ENCODE measurements at regions not wholly inside any gene's neighbourhood (a gene's known extent, or its start where the extent isn't known, plus 50 kb on each side); places are given as distances from the start of the nearest gene placed in this dataset.

- no peak for DNase-seq (ENCODE audit: low read depth)
Observed at GRCh38 chr2:234596696-234597575, 100.1 kb upstream of the ARL4C start.

GRCh38 chr2:234595829-234596228, 98.9 kb upstream of the ARL4C start:
- DNase-seq (ENCODE audit: low read depth): peak; percentile 56

- DNase-seq (ENCODE audit: low read depth): no peak
Observed at GRCh38 chr2:234594715-234595114, 97.8 kb upstream of the ARL4C start.

DNA sequence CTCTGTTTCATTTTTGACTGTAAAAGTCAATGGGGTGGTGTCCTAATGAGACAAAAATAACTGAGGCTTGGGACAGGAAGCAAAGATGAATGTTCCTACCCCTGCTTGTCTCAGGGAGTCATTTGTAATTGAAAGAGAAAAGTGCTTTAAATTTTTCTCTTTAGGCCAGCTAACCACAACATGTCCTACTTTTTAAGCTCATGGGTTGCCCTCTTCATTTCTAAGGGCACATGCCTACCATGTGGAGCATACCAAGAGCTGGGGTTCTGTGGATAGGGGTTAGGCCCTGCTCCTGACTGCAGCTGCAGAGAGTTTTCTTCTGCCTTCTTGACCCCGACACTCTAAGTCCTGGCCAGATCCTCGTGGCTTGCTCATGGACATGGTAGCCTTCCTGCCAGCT, 96.8 kb upstream of the ARL4C start:
- DNase-seq (ENCODE audit: low read depth): no peak

- no peak for DNase-seq (ENCODE audit: low read depth)
Observed at GRCh38 chr2:234592541-234592940, 95.7 kb upstream of the ARL4C start.

GRCh38 chr2:234590076-234590475, 93.2 kb upstream of the ARL4C start:
- DNase-seq (ENCODE audit: low read depth): no peak

- no peak for DNase-seq (ENCODE audit: low read depth)
Observed at GRCh38 chr2:234588054-234588430, 91.2 kb upstream of the ARL4C start.

DNA sequence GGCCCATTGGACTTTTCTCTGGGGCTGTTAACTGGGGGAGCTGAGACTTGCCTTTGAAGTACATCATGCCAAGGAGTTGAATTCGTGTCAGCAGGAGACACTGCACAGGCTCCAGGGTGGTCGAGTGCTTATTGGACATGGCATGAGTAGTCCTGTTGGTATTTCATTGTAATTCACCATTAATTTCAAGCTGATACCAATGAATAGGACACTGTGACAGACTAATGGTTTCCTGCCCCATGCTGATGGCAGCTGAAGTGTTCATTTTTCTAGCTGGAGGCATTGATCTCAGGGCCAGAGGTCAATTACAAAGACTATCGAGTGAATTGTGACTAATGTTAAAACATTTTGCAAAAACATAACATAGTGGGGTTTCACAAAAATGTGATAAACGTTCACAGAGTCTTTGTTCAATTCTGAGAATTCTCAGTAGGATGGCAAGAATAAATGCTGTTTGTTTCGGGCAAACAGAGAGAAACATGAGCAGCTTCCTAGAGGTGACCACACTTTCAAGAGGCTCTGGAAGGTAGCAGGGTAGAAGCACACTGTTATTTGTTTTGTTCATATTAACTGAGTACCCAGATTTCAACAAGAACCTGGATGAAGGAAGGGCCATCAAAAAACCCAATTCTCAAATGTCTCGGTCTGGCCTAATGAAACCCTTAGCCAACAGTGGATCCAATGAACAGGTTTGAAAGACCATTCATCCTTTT, 90.6 kb upstream of the ARL4C start:
- no peak for DNase-seq (ENCODE audit: low read depth)

DNA sequence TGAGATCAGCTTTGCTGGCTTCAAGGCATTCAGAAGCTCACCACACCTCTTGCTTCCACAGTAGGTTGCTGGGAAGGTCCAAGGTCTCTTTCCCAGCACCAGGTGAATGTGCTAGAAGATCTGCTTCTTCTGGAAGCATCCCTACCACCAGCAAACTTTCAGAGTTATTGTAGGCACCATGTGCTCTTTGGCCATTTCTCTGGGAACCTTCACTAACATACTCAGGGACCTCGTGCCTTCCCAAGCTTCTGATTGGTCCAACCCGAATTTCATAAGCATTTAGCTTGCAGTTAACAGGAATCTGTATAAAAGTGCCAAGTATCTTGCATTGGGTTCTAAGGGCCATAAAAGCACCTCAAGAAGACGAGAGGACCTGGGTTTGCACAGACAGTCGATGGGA, 86.5 kb upstream of the ARL4C start:
- no peak for DNase-seq (ENCODE audit: low read depth)

DNA sequence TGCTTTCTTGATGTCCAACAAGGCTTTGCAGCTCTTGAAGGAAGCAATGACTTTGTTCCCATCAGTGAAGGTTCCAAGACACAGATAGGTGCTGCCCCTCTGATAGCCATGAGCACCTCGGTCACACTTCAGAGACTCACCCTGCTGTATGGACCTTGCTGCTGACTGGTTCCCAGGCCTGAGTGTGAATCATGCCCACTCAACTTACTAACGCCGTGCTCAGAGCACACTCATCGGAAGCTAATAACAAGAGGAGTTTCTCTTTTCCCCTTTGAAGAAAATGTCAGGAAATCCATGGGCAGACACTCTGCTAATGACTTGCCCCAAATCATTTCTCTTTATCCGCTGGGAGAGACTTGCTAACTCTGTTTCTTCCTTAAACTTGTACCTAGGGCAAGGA, 83.8 kb upstream of the ARL4C start:
- no peak for DNase-seq (ENCODE audit: low read depth)

DNA sequence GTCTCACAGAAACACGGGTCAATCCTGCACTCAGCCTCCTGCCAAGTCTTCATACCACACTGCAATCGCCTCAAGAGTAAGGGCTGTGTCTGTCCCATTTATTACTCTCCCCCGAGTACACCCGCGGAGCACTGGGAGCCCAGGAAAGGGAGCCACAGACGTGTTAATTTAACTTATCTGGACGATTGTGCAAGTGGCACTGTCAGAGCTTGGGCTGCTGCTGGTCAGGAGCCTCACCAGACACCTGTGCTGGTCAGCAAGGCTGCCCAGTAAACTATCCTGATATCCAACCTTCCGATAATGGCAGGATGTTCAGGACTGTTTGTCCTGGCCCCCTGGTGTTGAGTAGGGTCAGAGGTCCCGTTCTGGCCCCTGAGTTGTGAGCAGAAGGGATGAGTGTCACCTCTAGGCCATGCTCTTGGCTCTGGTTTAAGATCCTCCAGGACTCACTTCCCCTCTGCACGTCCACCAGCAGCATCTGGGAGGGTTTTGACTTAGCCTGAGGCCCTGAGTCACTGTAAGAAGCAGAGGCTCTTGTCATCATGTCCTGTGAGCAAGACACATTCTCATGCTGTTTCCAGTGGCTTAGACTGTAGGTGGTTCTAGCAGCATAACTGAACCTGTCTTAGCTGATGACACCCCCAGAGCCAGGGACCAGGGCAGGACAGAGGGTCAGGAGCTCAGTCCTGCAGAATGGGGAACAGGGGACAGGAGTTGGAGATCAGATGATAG, 82.5 kb upstream of the ARL4C start:
- no peak for DNase-seq (ENCODE audit: low read depth)

DNA sequence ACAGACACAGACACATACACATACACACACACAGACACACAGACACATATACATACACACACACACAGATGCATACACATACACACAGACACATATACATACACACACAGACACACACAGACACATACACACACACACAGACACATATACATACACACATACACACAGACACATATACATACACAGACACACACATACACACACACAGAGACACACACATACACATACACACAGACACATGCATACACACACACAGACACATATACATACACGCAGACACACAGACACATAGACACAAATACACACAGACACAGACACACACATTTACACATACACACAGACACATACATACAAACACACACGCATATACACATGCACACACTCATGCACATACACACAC, 81.5 kb upstream of the ARL4C start:
- no peak for DNase-seq (ENCODE audit: low read depth)

DNA sequence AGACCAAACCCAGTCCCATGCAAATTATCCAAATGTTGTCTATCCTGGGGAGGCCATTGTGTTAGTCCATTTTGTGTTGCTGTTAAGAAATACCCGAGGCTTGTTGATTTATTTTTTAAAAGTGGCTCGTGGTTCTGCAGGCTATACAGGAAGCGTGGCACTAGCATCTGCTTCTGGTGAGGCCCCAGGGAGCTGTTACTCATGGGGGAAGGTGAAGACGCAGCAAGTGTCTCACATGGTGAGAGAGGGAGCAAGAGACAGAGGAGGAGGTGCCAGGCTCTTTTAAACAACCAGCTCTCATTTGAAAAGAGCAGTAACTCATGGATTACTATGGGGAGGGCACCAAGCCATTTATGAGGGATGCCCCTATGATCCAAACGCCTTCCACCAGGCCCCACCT, 80.3 kb upstream of the ARL4C start:
- no peak for DNase-seq (ENCODE audit: low read depth)

DNA sequence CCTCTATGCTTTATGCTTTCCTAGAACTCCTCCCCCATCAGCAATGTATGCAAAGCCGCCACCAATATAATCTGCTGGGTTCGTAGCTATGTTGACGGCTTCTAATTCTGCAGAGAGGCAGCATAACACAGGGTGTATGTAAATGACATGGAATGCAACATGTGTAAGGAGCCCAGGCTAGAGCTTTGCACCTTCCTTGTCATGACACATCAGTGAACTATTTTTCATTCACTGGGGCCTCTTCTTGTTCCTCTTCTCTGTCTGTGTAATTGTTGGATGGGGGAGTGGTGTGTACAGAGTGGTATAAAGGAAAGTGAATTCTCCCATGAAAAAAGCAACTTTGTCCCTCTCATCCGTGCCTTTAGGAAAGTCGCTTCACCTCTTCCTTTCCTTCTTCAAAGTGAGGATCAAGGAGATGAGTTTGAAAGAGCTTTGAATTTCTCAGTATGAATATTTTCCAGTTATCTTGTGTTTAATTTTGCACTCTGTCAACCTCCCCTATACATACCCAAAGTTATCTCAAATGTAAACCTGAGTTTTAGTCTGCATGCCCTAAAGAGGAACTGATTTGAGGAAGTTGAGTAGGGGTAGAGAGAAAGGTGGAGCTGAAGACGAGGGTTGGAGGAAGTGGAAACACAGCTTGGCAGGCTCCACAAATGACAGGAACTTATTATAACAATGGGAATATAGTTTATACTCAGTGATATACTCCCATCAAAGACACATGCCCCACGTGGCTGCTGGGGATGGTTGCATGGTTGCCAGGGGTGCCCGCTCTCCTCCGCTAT, 74.9 kb upstream of the ARL4C start:
- no peak for DNase-seq (ENCODE audit: low read depth)

DNA sequence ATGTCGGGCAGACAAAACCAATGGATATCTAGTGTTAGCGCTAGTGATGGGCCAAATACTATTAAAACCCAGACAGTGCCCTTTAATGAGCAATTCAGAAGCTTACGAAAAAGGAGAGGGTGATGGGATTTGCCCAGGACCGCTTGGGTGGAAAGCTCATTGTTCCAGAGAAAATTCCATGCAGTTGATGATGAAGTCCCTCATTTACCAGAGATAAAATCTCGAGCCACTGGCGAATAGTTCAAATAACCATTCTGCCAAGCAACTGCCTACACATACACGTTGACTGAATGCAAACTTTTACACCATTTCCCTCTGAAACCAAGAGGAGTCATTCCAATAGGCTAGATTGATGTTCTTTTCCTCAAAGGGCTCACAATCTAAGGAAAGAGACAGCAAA, 73.6 kb upstream of the ARL4C start:
- DNase-seq (ENCODE audit: low read depth): no peak

- no peak for DNase-seq (ENCODE audit: low read depth)
Observed at GRCh38 chr2:234569776-234570430, 73.0 kb upstream of the ARL4C start.

DNA sequence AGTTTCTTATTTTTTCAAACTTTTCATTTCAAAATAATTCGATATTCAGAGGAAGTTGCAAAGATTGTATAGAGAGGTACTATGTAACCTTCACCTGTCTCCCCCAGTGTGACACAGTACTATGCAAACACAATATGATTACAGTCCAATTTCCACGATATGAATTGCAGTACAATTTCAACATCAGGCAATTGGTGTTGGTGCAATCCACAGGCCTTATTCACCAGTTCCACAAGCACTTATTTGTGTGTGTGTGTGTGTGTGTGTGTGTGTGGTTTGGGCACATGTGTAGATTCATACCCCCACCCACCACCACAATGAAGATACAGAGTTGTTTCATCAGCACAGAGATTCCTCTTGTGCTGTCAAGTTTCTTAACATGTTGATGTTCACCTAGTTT, 69.7 kb upstream of the ARL4C start:
- no peak for DNase-seq (ENCODE audit: low read depth)

DNA sequence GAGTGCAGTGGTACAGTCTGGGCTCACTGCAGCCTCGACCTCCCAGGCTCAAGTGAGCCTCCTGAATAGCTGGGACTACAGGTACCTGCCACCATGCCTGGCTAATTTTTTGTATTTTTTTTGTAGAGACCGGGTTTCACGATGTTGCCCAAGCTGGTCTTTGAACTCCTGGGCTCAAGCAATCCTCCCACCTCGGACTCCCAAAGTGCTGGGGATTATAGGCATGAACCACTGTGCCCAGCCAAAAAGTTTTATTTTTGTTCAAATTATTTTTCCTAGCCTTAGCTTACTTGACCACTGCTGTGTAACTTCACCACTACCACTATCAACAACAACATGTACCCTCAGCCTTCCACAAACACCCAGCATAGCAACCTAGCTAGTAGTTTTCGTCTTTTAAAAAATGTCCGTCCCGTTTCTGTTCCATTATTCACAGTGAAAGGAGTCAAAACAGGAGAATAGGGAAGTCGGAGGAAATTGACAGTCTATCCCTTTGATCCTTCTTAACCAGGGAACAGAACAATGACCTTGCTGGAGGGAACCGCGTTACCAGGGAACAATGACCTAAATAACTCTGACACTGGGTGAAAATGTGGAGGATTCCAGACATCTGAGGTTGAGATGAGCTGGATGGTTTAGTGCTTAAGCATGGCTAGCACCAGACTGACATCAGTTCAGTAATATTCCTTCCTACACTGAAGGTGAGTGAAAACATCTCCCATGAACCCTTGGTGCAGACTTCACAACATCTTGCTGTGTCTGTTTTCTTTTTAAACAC, 69.2 kb upstream of the ARL4C start:
- DNase-seq (ENCODE audit: low read depth): no peak

- no peak for DNase-seq (ENCODE audit: low read depth)
Observed at GRCh38 chr2:234565201-234565600, 68.3 kb upstream of the ARL4C start.

DNA sequence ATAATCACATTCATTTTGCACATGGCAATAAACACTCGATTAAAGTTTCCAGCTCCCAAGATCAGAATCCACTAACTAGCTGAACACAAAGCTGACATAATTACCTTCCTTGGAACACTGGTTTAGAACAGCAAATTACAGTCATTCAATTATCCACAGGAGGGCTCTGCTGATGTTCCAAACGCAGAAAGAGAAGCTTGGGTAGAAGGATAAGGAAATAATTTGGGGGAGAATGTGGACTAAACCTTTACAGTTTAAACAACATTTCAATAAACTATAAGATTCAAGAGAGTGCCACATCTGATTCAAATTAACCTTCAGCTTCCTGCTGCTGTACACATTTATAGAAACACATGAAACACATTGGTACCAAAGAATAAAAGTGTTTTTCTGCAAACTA, 67.8 kb upstream of the ARL4C start:
- DNase-seq (ENCODE audit: low read depth): no peak

DNA sequence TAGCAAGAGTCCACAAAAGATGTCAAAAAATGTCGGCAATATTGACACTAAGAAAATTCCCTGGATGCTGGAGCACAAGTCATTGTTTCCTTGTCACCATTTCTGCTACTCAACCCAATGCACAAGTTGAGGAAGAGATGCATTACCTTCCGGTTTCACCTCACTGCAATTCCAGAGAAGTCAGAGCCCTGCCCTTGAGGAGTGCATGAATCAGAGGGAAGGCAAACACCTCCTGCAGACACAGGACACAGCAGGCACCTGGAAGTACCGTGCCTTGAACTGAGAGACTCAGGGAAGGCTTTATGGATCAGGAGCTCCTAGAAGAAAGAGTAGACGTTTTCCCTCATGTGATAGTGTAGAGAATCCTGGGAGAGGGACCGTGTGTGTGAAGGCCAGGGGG, 62.7 kb upstream of the ARL4C start:
- no peak for DNase-seq (ENCODE audit: low read depth)

Data from non-pigmented ciliary epithelial cell (primary cell).